Activated naive CD4-positive, alpha-beta T cell treated with anti-CD3 and anti-CD28 coated beads, Interleukin-2, amount 10 ng/mL, durations not matched to agents 7 days and 5 days (primary cell): ENCODE measurements at regions not wholly inside any gene's neighbourhood (a gene's known extent, or its start where the extent isn't known, plus 50 kb on each side); places are given as distances from the start of the nearest gene placed in this dataset.

Experiments used
- CTCF ChIA-PET: fragments of 350-600 bp; sonication (Branson Sonifier 250); formaldehyde crosslinking; loops from one replicate; lab custom pipeline; 2021; ENCODE audit warnings: antibody characterized with exemption; lab: Charles Lee
- DNase-seq: peaks from one replicate; pipeline ENCODE4 v3.0.0-alpha.2; 2020
- H3K27ac Mint-ChIP-seq: one replicate; pipeline ENCODE4 v1.8.0; 2021; ENCODE audit warnings: mild to moderate bottlenecking, moderate library complexity, mixed read lengths
- H3K27me3 Mint-ChIP-seq: one replicate; pipeline ENCODE4 v1.8.0; 2021; ENCODE audit warnings: mild to moderate bottlenecking, mixed read lengths
- H3K36me3 Mint-ChIP-seq: one replicate; pipeline ENCODE4 v1.8.0; 2021; ENCODE audit warnings: mixed read lengths
- H3K4me1 Mint-ChIP-seq: one replicate; pipeline ENCODE4 v1.8.0; 2021; ENCODE audit warnings: mixed read lengths
- H3K4me3 Mint-ChIP-seq: one replicate; pipeline ENCODE4 v1.8.0; 2021; ENCODE audit warnings: mild to moderate bottlenecking, moderate library complexity, mixed read lengths
- H3K9me3 Mint-ChIP-seq: one replicate; pipeline ENCODE4 v1.8.0; 2021; ENCODE audit warnings: mixed read lengths

GRCh38 chr2:58545300-58546280, 304.5 kb upstream of the FANCL start:
- Mint-ChIP-seq H3K4me1 (no peaks in the 10 kb centered on the region), H3K36me3 (no peaks in the 10 kb centered on the region), H3K27me3 (no peaks in the 10 kb centered on the region), H3K4me3 (no peak overlapping the region), H3K9me3 (no peaks in the 10 kb centered on the region), H3K27ac (no peak overlapping the region)
- DNase-seq = no peak
- CTCF ChIA-PET = no interaction called here

GRCh38 chr2:58543442-58543841, 302.3 kb upstream of the FANCL start:
- no peak for DNase-seq
- Mint-ChIP-seq H3K27me3 (no peaks in the 10 kb centered on the region), H3K27ac (no peak overlapping the region), H3K4me3 (no peak overlapping the region), H3K4me1 (no peaks in the 10 kb centered on the region), H3K9me3 (no peaks in the 10 kb centered on the region), H3K36me3 (no peaks in the 10 kb centered on the region)
- CTCF ChIA-PET = no interaction called here

GRCh38 chr2:58541511-58541910, 300.4 kb upstream of the FANCL start:
- Mint-ChIP-seq H3K27me3 (no peaks in the 10 kb centered on the region), H3K36me3 (no peaks in the 10 kb centered on the region), H3K27ac (no peak overlapping the region), H3K4me1 (no peaks in the 10 kb centered on the region), H3K9me3 (no peaks in the 10 kb centered on the region), H3K4me3 (no peak overlapping the region)
- CTCF ChIA-PET = no interaction called here
- no peak for DNase-seq

GRCh38 chr2:58540681-58541080, 299.6 kb upstream of the FANCL start:
- no peak for DNase-seq
- no peak overlapping the region for H3K27ac Mint-ChIP-seq
- no peaks in the 10 kb centered on the region for H3K27me3 Mint-ChIP-seq
- CTCF ChIA-PET = no interaction called here
- H3K9me3 Mint-ChIP-seq = no peaks in the 10 kb centered on the region
- H3K4me1 Mint-ChIP-seq = no peaks in the 10 kb centered on the region
- no peaks in the 10 kb centered on the region for H3K36me3 Mint-ChIP-seq
- H3K4me3 Mint-ChIP-seq = no peak overlapping the region

- Mint-ChIP-seq H3K9me3 (no peaks in the 10 kb centered on the region), H3K27ac (no peak overlapping the region), H3K4me3 (no peak overlapping the region), H3K27me3 (no peaks in the 10 kb centered on the region), H3K4me1 (no peaks in the 10 kb centered on the region), H3K36me3 (no peaks in the 10 kb centered on the region)
- CTCF ChIA-PET = no interaction called here
- DNase-seq = no peak
Measured at GRCh38 chr2:58539973-58540372, 298.8 kb upstream of the FANCL start.

- no peaks in the 10 kb centered on the region for H3K27me3 Mint-ChIP-seq
- no peaks in the 10 kb centered on the region for H3K9me3 Mint-ChIP-seq
- no peak overlapping the region for H3K4me3 Mint-ChIP-seq
- no peak for DNase-seq
- CTCF ChIA-PET = no interaction called here
- H3K4me1 Mint-ChIP-seq = no peaks in the 10 kb centered on the region
- no peak overlapping the region for H3K27ac Mint-ChIP-seq
- no peaks in the 10 kb centered on the region for H3K36me3 Mint-ChIP-seq
Measured at GRCh38 chr2:58535990-58536389, 294.9 kb upstream of the FANCL start.

- H3K36me3 Mint-ChIP-seq = no peaks in the 10 kb centered on the region
- no peak overlapping the region for H3K4me3 Mint-ChIP-seq
- no peaks in the 10 kb centered on the region for H3K9me3 Mint-ChIP-seq
- CTCF ChIA-PET = no interaction called here
- H3K27me3 Mint-ChIP-seq = no peaks in the 10 kb centered on the region
- H3K27ac Mint-ChIP-seq = no peak overlapping the region
- no peaks in the 10 kb centered on the region for H3K4me1 Mint-ChIP-seq
- DNase-seq = no peak
Measured at GRCh38 chr2:58535182-58535581, 294.1 kb upstream of the FANCL start.

GRCh38 chr2:58533376-58533775, 292.3 kb upstream of the FANCL start:
- no peak overlapping the region for H3K4me3 Mint-ChIP-seq
- DNase-seq = no peak
- CTCF ChIA-PET = no interaction called here
- H3K27me3 Mint-ChIP-seq = no peaks in the 10 kb centered on the region
- no peaks in the 10 kb centered on the region for H3K4me1 Mint-ChIP-seq
- no peaks in the 10 kb centered on the region for H3K36me3 Mint-ChIP-seq
- no peak overlapping the region for H3K27ac Mint-ChIP-seq
- no peaks in the 10 kb centered on the region for H3K9me3 Mint-ChIP-seq

- Mint-ChIP-seq H3K36me3 (no peaks in the 10 kb centered on the region), H3K27me3 (no peaks in the 10 kb centered on the region), H3K9me3 (no peaks in the 10 kb centered on the region), H3K4me1 (no peaks in the 10 kb centered on the region), H3K4me3 (no peak overlapping the region), H3K27ac (no peak overlapping the region)
- CTCF ChIA-PET = no interaction called here
- no peak for DNase-seq
Measured at GRCh38 chr2:58532641-58533040, 291.5 kb upstream of the FANCL start.

- Mint-ChIP-seq H3K4me3 (no peak overlapping the region), H3K27me3 (no peaks in the 10 kb centered on the region), H3K27ac (no peak overlapping the region), H3K4me1 (no peaks in the 10 kb centered on the region), H3K36me3 (no peaks in the 10 kb centered on the region), H3K9me3 (no peaks in the 10 kb centered on the region)
- no peak for DNase-seq
- CTCF ChIA-PET = no interaction called here
Measured at GRCh38 chr2:58527647-58528046, 286.5 kb upstream of the FANCL start.

- no peak for DNase-seq
- Mint-ChIP-seq H3K36me3 (no peaks in the 10 kb centered on the region), H3K27me3 (no peaks in the 10 kb centered on the region), H3K27ac (no peak overlapping the region), H3K9me3 (no peaks in the 10 kb centered on the region), H3K4me3 (no peak overlapping the region), H3K4me1 (no peaks in the 10 kb centered on the region)
- CTCF ChIA-PET = no interaction called here
Measured at GRCh38 chr2:58521803-58522554, 280.9 kb upstream of the FANCL start.

- H3K4me1 Mint-ChIP-seq = no peaks in the 10 kb centered on the region
- no peak overlapping the region for H3K4me3 Mint-ChIP-seq
- no peak for DNase-seq
- CTCF ChIA-PET = no interaction called here
- no peak overlapping the region for H3K27ac Mint-ChIP-seq
- H3K9me3 Mint-ChIP-seq = no peaks in the 10 kb centered on the region
- no peaks in the 10 kb centered on the region for H3K36me3 Mint-ChIP-seq
- no peaks in the 10 kb centered on the region for H3K27me3 Mint-ChIP-seq
Measured at GRCh38 chr2:58520903-58521302, 279.8 kb upstream of the FANCL start.

- CTCF ChIA-PET = no interaction called here
- Mint-ChIP-seq H3K27me3 (no peaks in the 10 kb centered on the region), H3K27ac (no peak overlapping the region), H3K4me1 (no peaks in the 10 kb centered on the region), H3K36me3 (no peaks in the 10 kb centered on the region), H3K4me3 (no peak overlapping the region), H3K9me3 (no peaks in the 10 kb centered on the region)
- no peak for DNase-seq
Measured at GRCh38 chr2:58517881-58518280, 276.8 kb upstream of the FANCL start.

- H3K4me3 Mint-ChIP-seq = no peak overlapping the region
- no peaks in the 10 kb centered on the region for H3K27me3 Mint-ChIP-seq
- H3K27ac Mint-ChIP-seq = no peak overlapping the region
- DNase-seq = no peak
- no peaks in the 10 kb centered on the region for H3K4me1 Mint-ChIP-seq
- no peaks in the 10 kb centered on the region for H3K9me3 Mint-ChIP-seq
- CTCF ChIA-PET = no interaction called here
- no peaks in the 10 kb centered on the region for H3K36me3 Mint-ChIP-seq
Measured at GRCh38 chr2:58516695-58517094, 275.6 kb upstream of the FANCL start.
